ENCODE measurements at regions not wholly inside any gene's neighbourhood (a gene's known extent, or its start where the extent isn't known, plus 50 kb on each side); places are given as distances from the start of the nearest gene placed in this dataset.
A peak's percentile ranks its signal among the peaks of the same experiment; 100 is the strongest.
"Not testable (repeated sequence)": the region's sequence is repeated elsewhere in the genome, so short reads cannot be mapped to it uniquely, and the experiment has no call there.

GRCh38 chr2:181790716-181791649, 100.5 kb upstream of the ITPRID2 start:
- TF ChIP-seq CTCF (IDR thresholded peaks at IDR 0.05; ENCODE audit: insufficient read depth, low read length, missing control alignments), result no peak
- no peak overlapping the region for H3K4me3 ChIP-seq (ENCODE audit: low read depth, low read length)
- ChIA-PET CTCF (interaction anchor here (2.3 kb wide), 1 partner anchor 49 kb away, joined by 10 read pairs; no protein-coding TSS in a partner anchor), POLR2A (no interaction called here)
- peak; percentile 91 for DNase-seq (ENCODE audit: low read depth, low spot score)

- no peak for TF ChIP-seq CTCF (IDR thresholded peaks at IDR 0.05; ENCODE audit: insufficient read depth, low read length, missing control alignments)
- no peak overlapping the region for H3K4me3 ChIP-seq (ENCODE audit: low read depth, low read length)
- no peak for DNase-seq (ENCODE audit: low read depth, low spot score)
- POLR2A ChIA-PET, result no interaction called here
- CTCF ChIA-PET, result interaction anchor here (1.4 kb wide), 1 partner anchor 26 kb away, joined by 3 read pairs; no protein-coding TSS in a partner anchor
Observed at GRCh38 chr2:181792906-181793305, 98.6 kb upstream of the ITPRID2 start.

GRCh38 chr2:181798022-181798421, 93.5 kb upstream of the ITPRID2 start:
- TF ChIP-seq CTCF (IDR thresholded peaks at IDR 0.05; ENCODE audit: insufficient read depth, low read length, missing control alignments), result no peak
- POLR2A ChIA-PET, result no interaction called here
- no peak for DNase-seq (ENCODE audit: low read depth, low spot score)
- H3K4me3 ChIP-seq (ENCODE audit: low read depth, low read length), result no peak overlapping the region
- CTCF ChIA-PET, result interaction anchor here (1.3 kb wide), 1 partner anchor 13 kb away, joined by 4 read pairs; no protein-coding TSS in a partner anchor

GRCh38 chr2:181802300-181802699, 89.2 kb upstream of the ITPRID2 start:
- DNase-seq (ENCODE audit: low read depth, low spot score); CTCF ChIA-PET; POLR2A ChIA-PET; H3K4me3 ChIP-seq (ENCODE audit: low read depth, low read length): not testable (repeated sequence)

- CTCF ChIA-PET; DNase-seq (ENCODE audit: low read depth, low spot score); H3K4me3 ChIP-seq (ENCODE audit: low read depth, low read length): not testable (repeated sequence)
- POLR2A ChIA-PET, result interaction anchor here (0.5 kb wide), 1 partner anchor 767 kb away, joined by 3 read pairs; no protein-coding TSS in a partner anchor
Observed at GRCh38 chr2:181803903-181804799, 87.4 kb upstream of the ITPRID2 start.

- TF ChIP-seq CTCF (IDR thresholded peaks at IDR 0.05; ENCODE audit: insufficient read depth, low read length, missing control alignments), result no peak
- CTCF ChIA-PET, result interaction anchor here (1.1 kb wide), 1 partner anchor 16 kb away, joined by 3 read pairs; no protein-coding TSS in a partner anchor
- peak; percentile 65 for DNase-seq (ENCODE audit: low read depth, low spot score)
- POLR2A ChIA-PET, result no interaction called here
- H3K4me3 ChIP-seq (ENCODE audit: low read depth, low read length), result no peak overlapping the region
Observed at GRCh38 chr2:181805228-181806038, 86.1 kb upstream of the ITPRID2 start.

Measured in AG04449 (cell line).